ENCODE measurements at regions not wholly inside any gene's neighbourhood (a gene's known extent, or its start where the extent isn't known, plus 50 kb on each side); places are given as distances from the start of the nearest gene placed in this dataset.

GRCh38 chr1:170864238-170864637 lies 71.1 kb upstream of the MROH9 start:
- no peak for TF ChIP-seq CEBPB (IDR thresholded peaks at IDR 0.05)
- no peak for TF ChIP-seq YY1 (IDR thresholded peaks at IDR 0.05; ENCODE audit: low read depth)
- no peak for TF ChIP-seq USF1 (IDR thresholded peaks at IDR 0.05)
- no peak for TF ChIP-seq REST (IDR thresholded peaks at IDR 0.05; ENCODE audit: low read depth)
- TF ChIP-seq FOXM1 (IDR thresholded peaks at IDR 0.05; ENCODE audit: borderline replicate concordance, low read depth) = no peak
- TF ChIP-seq TCF12 (IDR thresholded peaks at IDR 0.05; ENCODE audit: low read depth) = no peak
- TF ChIP-seq RAD21 (IDR thresholded peaks at IDR 0.05; ENCODE audit: low read depth) = no peak
- no peak for TF ChIP-seq ZBTB7A (IDR thresholded peaks at IDR 0.05; ENCODE audit: low read depth)

- TF ChIP-seq REST (IDR thresholded peaks at IDR 0.05; ENCODE audit: low read depth) (no peak), TAF1 (IDR thresholded peaks at IDR 0.05; ENCODE audit: low read depth) (no peak), ZBTB7A (IDR thresholded peaks at IDR 0.05; ENCODE audit: low read depth) (no peak), RAD21 (IDR thresholded peaks at IDR 0.05; ENCODE audit: low read depth) (no peak), USF1 (IDR thresholded peaks at IDR 0.05) (no peak), TCF12 (IDR thresholded peaks at IDR 0.05; ENCODE audit: low read depth) (no peak), CEBPB (IDR thresholded peaks at IDR 0.05) (no peak)
Observed at GRCh38 chr1:170864876-170865538, 70.3 kb upstream of the MROH9 start.

- TF ChIP-seq NFIC (IDR thresholded peaks at IDR 0.05) (no peak), TAF1 (IDR thresholded peaks at IDR 0.05; ENCODE audit: low read depth) (no peak), REST (IDR thresholded peaks at IDR 0.05; ENCODE audit: low read depth) (no peak), EP300 (IDR thresholded peaks at IDR 0.05; ENCODE audit: borderline replicate concordance) (no peak), YY1 (IDR thresholded peaks at IDR 0.05; ENCODE audit: low read depth) (no peak), ZBTB7A (IDR thresholded peaks at IDR 0.05; ENCODE audit: low read depth) (no peak), MAX (IDR thresholded peaks at IDR 0.05) (no peak), CEBPB (IDR thresholded peaks at IDR 0.05) (no peak), EGR1 (IDR thresholded peaks at IDR 0.05) (no peak), TEAD4 (IDR thresholded peaks at IDR 0.05) (no peak), FOXM1 (IDR thresholded peaks at IDR 0.05; ENCODE audit: borderline replicate concordance, low read depth) (no peak), CREB1 (IDR thresholded peaks at IDR 0.05; ENCODE audit: low read depth) (no peak), TCF12 (IDR thresholded peaks at IDR 0.05; ENCODE audit: low read depth) (no peak), RAD21 (IDR thresholded peaks at IDR 0.05; ENCODE audit: low read depth) (no peak), USF1 (IDR thresholded peaks at IDR 0.05) (no peak)
Observed at GRCh38 chr1:170866646-170867045, 68.7 kb upstream of the MROH9 start.

GRCh38 chr1:170871868-170872267 lies 63.5 kb upstream of the MROH9 start:
- TF ChIP-seq USF1 (IDR thresholded peaks at IDR 0.05) = no peak
- TF ChIP-seq EP300 (IDR thresholded peaks at IDR 0.05; ENCODE audit: borderline replicate concordance) = no peak
- TF ChIP-seq CEBPB (IDR thresholded peaks at IDR 0.05) = no peak
- no peak for TF ChIP-seq TCF12 (IDR thresholded peaks at IDR 0.05; ENCODE audit: low read depth)
- no peak for TF ChIP-seq NFIC (IDR thresholded peaks at IDR 0.05)
- TF ChIP-seq TAF1 (IDR thresholded peaks at IDR 0.05; ENCODE audit: low read depth) = no peak
- TF ChIP-seq TEAD4 (IDR thresholded peaks at IDR 0.05) = no peak
- no peak for TF ChIP-seq YY1 (IDR thresholded peaks at IDR 0.05; ENCODE audit: low read depth)
- TF ChIP-seq FOXM1 (IDR thresholded peaks at IDR 0.05; ENCODE audit: borderline replicate concordance, low read depth) = no peak
- TF ChIP-seq CREB1 (IDR thresholded peaks at IDR 0.05; ENCODE audit: low read depth) = no peak
- TF ChIP-seq ZBTB7A (IDR thresholded peaks at IDR 0.05; ENCODE audit: low read depth) = no peak
- TF ChIP-seq RAD21 (IDR thresholded peaks at IDR 0.05; ENCODE audit: low read depth) = no peak
- no peak for TF ChIP-seq EGR1 (IDR thresholded peaks at IDR 0.05)
- no peak for TF ChIP-seq REST (IDR thresholded peaks at IDR 0.05; ENCODE audit: low read depth)
- TF ChIP-seq MAX (IDR thresholded peaks at IDR 0.05) = no peak

Data from Ishikawa (cell line).